Panc1 (cell line): ENCODE measurements at regions not wholly inside any gene's neighbourhood (a gene's known extent, or its start where the extent isn't known, plus 50 kb on each side); places are given as distances from the start of the nearest gene placed in this dataset.

ENCODE experiments used
- ATAC-seq: fragments of 200-7000 bp; cut with Tn5 transposase; 2 replicates; pipeline ENCODE4 v1.9.1; 2020; ENCODE audit warnings: mild to moderate bottlenecking, moderate library complexity
- BruUV-seq: library from RNA; stranded (reverse); fragments of 400-500 nt; replicated peaks from 2 replicates; lab custom pipeline; 2021; lab: Mats Ljungman, UMichigan
- CTCF ChIA-PET: fragments of 300-600 bp; sonication (Branson Sonifier 250); formaldehyde crosslinking; loops from one replicate; lab custom pipeline; 2022; ENCODE audit warnings: antibody characterized with exemption; lab: Charles Lee
- POLR2A ChIA-PET: fragments of 300-600 bp; sonication (Branson Sonifier 250); formaldehyde crosslinking; loops from one replicate; lab custom pipeline; 2022; ENCODE audit warnings: antibody characterized with exemption; lab: Charles Lee
- DNase-seq: peaks from one replicate; pipeline ENCODE4 v3.0.0-alpha.2; 2010; ENCODE audit warnings: low read depth, low spot score
- H3K27ac ChIP-seq: 2 replicates; pipeline ENCODE4 v1.5.1; 2011; ENCODE audit warnings: mild to moderate bottlenecking, low read length, inconsistent platforms
- H3K27me3 ChIP-seq: fragments of 200-500 bp; sonication (Bioruptor generic); 2 replicates; pipeline ENCODE4 v1.6.0; 2014; ENCODE audit warnings: low read length, inconsistent platforms; ENCODE audit not compliant: control insufficient read depth, insufficient read depth
- H3K36me3 ChIP-seq: fragments of 200-500 bp; sonication (Bioruptor generic); 2 replicates; pipeline ENCODE4 v1.5.1; 2014; ENCODE audit warnings: inconsistent platforms, mild to moderate bottlenecking, low read length, moderate library complexity; ENCODE audit not compliant: control insufficient read depth, insufficient read depth
- H3K4me1 ChIP-seq: 2 replicates; pipeline ENCODE4 v1.5.1; 2011; ENCODE audit warnings: inconsistent platforms, mild to moderate bottlenecking, low read length, moderate library complexity; ENCODE audit not compliant: control insufficient read depth, insufficient read depth
- H3K4me3 ChIP-seq, 2 experiments: 2 replicates each; pipeline ENCODE4 v1.5.1; 2011 to 2012; ENCODE audit warnings: low read depth in 2 of 2, low read length in 2 of 2, mild to moderate bottlenecking in 2 of 2, inconsistent platforms in 1 of 2, moderate library complexity in 1 of 2
- H3K9me3 ChIP-seq: fragments of 200-500 bp; sonication (Bioruptor generic); 2 replicates; pipeline ENCODE4 v1.5.1; 2014; ENCODE audit warnings: low read depth, mild to moderate bottlenecking, inconsistent platforms, low read length, moderate library complexity; ENCODE audit not compliant: control insufficient read depth, insufficient read depth
- POLR2AphosphoS5 ChIP-seq: IDR thresholded peaks from 2 replicates; pipeline ENCODE4 v1.6.1; 2012; ENCODE audit warnings: mild to moderate bottlenecking, low read depth, low read length, moderate library complexity
- REST ChIP-seq, 2 experiments: IDR thresholded peaks; 2 replicates each; pipeline ENCODE4 v1.6.1; 2011 to 2012; ENCODE audit warnings: low read depth in 2 of 2, control low read depth in 1 of 2, low read length in 1 of 2, mild to moderate bottlenecking in 1 of 2, moderate library complexity in 1 of 2; ENCODE audit not compliant: insufficient read depth in 1 of 2
- SIN3A ChIP-seq: IDR thresholded peaks from 2 replicates; pipeline ENCODE4 v1.6.1; 2012; ENCODE audit warnings: low read depth, mild to moderate bottlenecking, low read length, moderate library complexity, borderline replicate concordance; ENCODE audit not compliant: insufficient read depth
- TCF7L2 ChIP-seq: IDR thresholded peaks from 2 replicates; pipeline ENCODE4 v1.6.1; 2011; ENCODE audit warnings: mild to moderate bottlenecking, low read depth, low read length, inconsistent platforms
- in situ Hi-C: cut with HindIII; loops from 2 replicates; pipeline ENCODE4 v1.10.0; 2016; ENCODE audit warnings: low sequenced_read_pairs, low pct_unique_long_range_greater_than_20kb
- intact Hi-C: fragments of 100-400 bp; cut with micrococcal nuclease; formaldehyde crosslinking; loops from one replicate; pipeline ENCODE4 v1.10.0; 2022; ENCODE audit not compliant: unreplicated experiment
- TF ChIP-seq, protein P1 (sequence below): fragments of 450-650 bp; IDR thresholded peaks from 2 replicates; pipeline ENCODE4 v1.5.1; 2017; ENCODE audit warnings: mild to moderate bottlenecking

- H3K27ac ChIP-seq = no peak overlapping the region
- H3K4me1 ChIP-seq = no peaks in the 10 kb centered on the region
- POLR2A ChIA-PET = no interaction called here
- H3K27me3 ChIP-seq = no peaks in the 10 kb centered on the region; the same call in 1 of the 2 replicates
- DNase-seq (no peak), ATAC-seq (no peak)
- BruUV-seq = no TSS peak
- no peaks in the 10 kb centered on the region for H3K9me3 ChIP-seq
- TF ChIP-seq TCF7L2 (no peak), POLR2AphosphoS5 (no peak), SIN3A (no peak), REST (IDR thresholded peaks at IDR 0.05; ENCODE audit: insufficient read depth in 1 of 2, low read depth in 2 of 2, low read length in 1 of 2) (no peak)
- TF ChIP-seq, protein P1, sequence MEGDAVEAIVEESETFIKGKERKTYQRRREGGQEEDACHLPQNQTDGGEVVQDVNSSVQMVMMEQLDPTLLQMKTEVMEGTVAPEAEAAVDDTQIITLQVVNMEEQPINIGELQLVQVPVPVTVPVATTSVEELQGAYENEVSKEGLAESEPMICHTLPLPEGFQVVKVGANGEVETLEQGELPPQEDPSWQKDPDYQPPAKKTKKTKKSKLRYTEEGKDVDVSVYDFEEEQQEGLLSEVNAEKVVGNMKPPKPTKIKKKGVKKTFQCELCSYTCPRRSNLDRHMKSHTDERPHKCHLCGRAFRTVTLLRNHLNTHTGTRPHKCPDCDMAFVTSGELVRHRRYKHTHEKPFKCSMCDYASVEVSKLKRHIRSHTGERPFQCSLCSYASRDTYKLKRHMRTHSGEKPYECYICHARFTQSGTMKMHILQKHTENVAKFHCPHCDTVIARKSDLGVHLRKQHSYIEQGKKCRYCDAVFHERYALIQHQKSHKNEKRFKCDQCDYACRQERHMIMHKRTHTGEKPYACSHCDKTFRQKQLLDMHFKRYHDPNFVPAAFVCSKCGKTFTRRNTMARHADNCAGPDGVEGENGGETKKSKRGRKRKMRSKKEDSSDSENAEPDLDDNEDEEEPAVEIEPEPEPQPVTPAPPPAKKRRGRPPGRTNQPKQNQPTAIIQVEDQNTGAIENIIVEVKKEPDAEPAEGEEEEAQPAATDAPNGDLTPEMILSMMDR = no peak
- H3K36me3 ChIP-seq = no peaks in the 10 kb centered on the region
- no peak overlapping the region for H3K4me3 ChIP-seq
- CTCF ChIA-PET = no interaction called here
- intact Hi-C loops (loop anchor here (2.0 to 5.0 kb wide), 3 partner anchors 141 to 601 kb away; no protein-coding TSS in a partner anchor), in situ Hi-C loops (no loop called here)
These were observed 160.4 kb upstream of the KCNH8 start for GRCh38 chr3:18987862-18988447.

DNA sequence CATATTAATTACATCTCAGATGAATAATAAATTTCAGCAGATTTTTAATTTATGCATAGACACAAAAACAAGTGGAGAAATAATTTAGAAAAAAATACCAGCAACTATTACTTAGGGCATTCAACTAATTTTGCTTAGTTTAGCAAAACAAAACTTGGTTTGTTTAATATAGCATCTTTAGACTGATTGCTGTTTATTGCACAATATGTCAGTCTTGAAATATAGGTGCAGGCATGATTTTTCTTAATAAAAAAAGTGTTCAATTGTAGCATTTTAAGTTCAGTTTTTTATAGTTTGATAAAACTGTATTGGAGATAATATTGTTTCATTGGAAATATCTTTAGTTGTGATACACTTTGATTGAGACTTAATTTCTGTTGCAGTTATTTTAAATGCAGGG is 161.2 kb upstream of the KCNH8 start:
- no peak overlapping the region for H3K4me3 ChIP-seq
- H3K9me3 ChIP-seq = no peaks in the 10 kb centered on the region
- CTCF ChIA-PET = no interaction called here
- ATAC-seq (no peak), DNase-seq (no peak)
- intact Hi-C loops = loop anchor here (5.0 kb wide), 2 partner anchors 420 to 600 kb away; no protein-coding TSS in a partner anchor
- TF ChIP-seq, protein P1 = no peak
- TF ChIP-seq TCF7L2 (no peak), REST (IDR thresholded peaks at IDR 0.05; ENCODE audit: insufficient read depth in 1 of 2, low read depth in 2 of 2, low read length in 1 of 2) (no peak), POLR2AphosphoS5 (no peak), SIN3A (no peak)
- H3K36me3 ChIP-seq = no peaks in the 10 kb centered on the region
- no TSS peak for BruUV-seq
- POLR2A ChIA-PET = no interaction called here
- H3K27me3 ChIP-seq = no peaks in the 10 kb centered on the region; the same call in 1 of the 2 replicates
- H3K4me1 ChIP-seq = no peaks in the 10 kb centered on the region
- in situ Hi-C loops = no loop called here
- H3K27ac ChIP-seq = no peak overlapping the region
